KOPT-K1 (cell line): ENCODE measurements at regions not wholly inside any gene's neighbourhood (a gene's known extent, or its start where the extent isn't known, plus 50 kb on each side); places are given as distances from the start of the nearest gene placed in this dataset.

ENCODE experiments used
- H3K27ac ChIP-seq: fragments of 200-600 bp; sonication (generic); 2 replicates; pipeline ENCODE4 v1.5.1; 2016; ENCODE audit warnings: antibody characterized with exemption, mild to moderate bottlenecking, low read depth, low read length; ENCODE audit not compliant: poor library complexity, severe bottlenecking
- H3K36me3 ChIP-seq: fragments of 200-600 bp; sonication (generic); 2 replicates; pipeline ENCODE4 v1.5.1; 2017; ENCODE audit warnings: antibody characterized with exemption, mild to moderate bottlenecking, low read length, moderate library complexity; ENCODE audit not compliant: insufficient read depth
- H3K9me3 ChIP-seq: fragments of 200-600 bp; sonication (generic); 2 replicates; pipeline ENCODE4 v1.5.1; 2017; ENCODE audit warnings: antibody characterized with exemption, low read length, mild to moderate bottlenecking; ENCODE audit not compliant: insufficient read depth, poor library complexity, severe bottlenecking

- H3K9me3 ChIP-seq, result no peaks in the 10 kb centered on the region
- H3K27ac ChIP-seq, result peak overlapping the region; percentile 10
- no peaks in the 10 kb centered on the region for H3K36me3 ChIP-seq
Observed at GRCh38 chr16:54482892-54483574, 196.4 kb upstream of the IRX3 start.

GRCh38 chr16:54480429-54480828, 193.8 kb upstream of the IRX3 start:
- H3K36me3 ChIP-seq, result no peaks in the 10 kb centered on the region
- H3K9me3 ChIP-seq, result no peaks in the 10 kb centered on the region
- no peak overlapping the region for H3K27ac ChIP-seq

GRCh38 chr16:54479546-54479945, 193.0 kb upstream of the IRX3 start:
- Histone ChIP-seq H3K27ac (no peak overlapping the region), H3K36me3 (no peaks in the 10 kb centered on the region), H3K9me3 (no peaks in the 10 kb centered on the region)

- Histone ChIP-seq H3K36me3 (no peaks in the 10 kb centered on the region), H3K27ac (no peak overlapping the region), H3K9me3 (no peaks in the 10 kb centered on the region)
Observed at GRCh38 chr16:54477714-54478113, 191.1 kb upstream of the IRX3 start.

GRCh38 chr16:54475019-54475601, 188.5 kb upstream of the IRX3 start:
- no peak overlapping the region for H3K27ac ChIP-seq
- H3K9me3 ChIP-seq, result no peaks in the 10 kb centered on the region
- H3K36me3 ChIP-seq, result no peaks in the 10 kb centered on the region

GRCh38 chr16:54473226-54473993, 186.8 kb upstream of the IRX3 start:
- no peaks in the 10 kb centered on the region for H3K36me3 ChIP-seq
- peak overlapping the region; percentile 24 for H3K27ac ChIP-seq
- H3K9me3 ChIP-seq, result no peaks in the 10 kb centered on the region

- Histone ChIP-seq H3K36me3 (no peaks in the 10 kb centered on the region), H3K27ac (no peak overlapping the region), H3K9me3 (peaks cover 34% of the 10 kb centered on the region)
Observed at GRCh38 chr16:54467398-54467797, 180.8 kb upstream of the IRX3 start.

GRCh38 chr16:54466233-54466632, 179.6 kb upstream of the IRX3 start:
- Histone ChIP-seq H3K27ac (no peak overlapping the region), H3K36me3 (no peaks in the 10 kb centered on the region), H3K9me3 (peaks cover 34% of the 10 kb centered on the region)

- Histone ChIP-seq H3K36me3 (no peaks in the 10 kb centered on the region), H3K9me3 (peaks cover 34% of the 10 kb centered on the region), H3K27ac (no peak overlapping the region)
Observed at GRCh38 chr16:54465063-54465462, 178.5 kb upstream of the IRX3 start.

- Histone ChIP-seq H3K27ac (no peak overlapping the region), H3K9me3 (peaks cover 34% of the 10 kb centered on the region), H3K36me3 (no peaks in the 10 kb centered on the region)
Observed at GRCh38 chr16:54462771-54463170, 176.2 kb upstream of the IRX3 start.

- Histone ChIP-seq H3K9me3 (peaks cover 34% of the 10 kb centered on the region), H3K27ac (no peak overlapping the region), H3K36me3 (no peaks in the 10 kb centered on the region)
Observed at GRCh38 chr16:54462151-54462651, 175.6 kb upstream of the IRX3 start.

- no peak overlapping the region for H3K27ac ChIP-seq
- peaks cover 29% of the 10 kb centered on the region for H3K9me3 ChIP-seq
- H3K36me3 ChIP-seq, result no peaks in the 10 kb centered on the region
Observed at GRCh38 chr16:54460263-54460860, 173.8 kb upstream of the IRX3 start.

- H3K27ac ChIP-seq, result no peak overlapping the region
- H3K36me3 ChIP-seq, result no peaks in the 10 kb centered on the region
Observed at GRCh38 chr16:54459509-54460262, 173.1 kb upstream of the IRX3 start.

GRCh38 chr16:54458923-54459322, 172.3 kb upstream of the IRX3 start:
- Histone ChIP-seq H3K27ac (no peak overlapping the region), H3K9me3 (peaks cover 15% of the 10 kb centered on the region), H3K36me3 (no peaks in the 10 kb centered on the region)

More at GRCh38 chr16:54459509-54460262, 173.1 kb upstream of the IRX3 start:
- H3K9me3 ChIP-seq, result peaks cover 22% of the 10 kb centered on the region
